ENCODE measurements at regions not wholly inside any gene's neighbourhood (a gene's known extent, or its start where the extent isn't known, plus 50 kb on each side); places are given as distances from the start of the nearest gene placed in this dataset.

DNA sequence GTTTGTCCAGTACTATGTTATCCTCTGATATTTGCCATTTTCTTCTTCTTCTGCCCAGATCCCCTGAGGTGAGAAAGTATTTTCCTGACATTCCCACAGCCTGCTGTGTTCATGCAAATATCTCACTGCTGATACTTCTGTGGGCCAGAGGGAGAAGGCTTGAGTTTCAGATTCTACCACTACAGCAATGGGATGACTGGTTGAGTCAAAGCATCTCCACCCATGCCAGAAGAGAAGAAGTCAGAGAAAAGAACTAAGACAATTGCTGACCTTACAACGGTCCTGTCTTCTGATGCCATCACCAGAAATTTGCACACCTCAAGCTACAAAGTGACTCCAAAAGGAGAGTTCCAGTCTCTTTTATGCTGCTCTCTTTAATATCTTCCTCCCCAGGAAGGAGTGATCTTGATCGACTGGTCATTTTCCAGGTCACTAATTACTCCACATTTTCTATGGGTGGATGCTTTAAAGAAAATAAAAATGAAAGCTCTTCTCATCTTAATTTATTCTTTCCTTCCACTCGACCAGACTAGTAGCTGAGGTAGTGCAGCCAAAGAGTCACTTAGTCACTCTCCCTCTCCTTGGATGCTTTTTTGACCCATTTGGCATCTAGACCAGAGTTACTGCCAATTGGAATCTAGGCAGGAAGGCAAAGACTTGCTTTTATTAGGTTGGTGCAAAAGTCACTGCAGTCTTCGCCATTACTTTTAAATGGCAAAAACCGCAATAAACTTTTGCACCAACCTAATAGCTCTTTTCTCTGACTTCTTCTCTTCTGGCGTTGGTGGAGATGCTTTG, 195.1 kb downstream of the PTPRC start:
- TF ChIP-seq, protein P1, sequence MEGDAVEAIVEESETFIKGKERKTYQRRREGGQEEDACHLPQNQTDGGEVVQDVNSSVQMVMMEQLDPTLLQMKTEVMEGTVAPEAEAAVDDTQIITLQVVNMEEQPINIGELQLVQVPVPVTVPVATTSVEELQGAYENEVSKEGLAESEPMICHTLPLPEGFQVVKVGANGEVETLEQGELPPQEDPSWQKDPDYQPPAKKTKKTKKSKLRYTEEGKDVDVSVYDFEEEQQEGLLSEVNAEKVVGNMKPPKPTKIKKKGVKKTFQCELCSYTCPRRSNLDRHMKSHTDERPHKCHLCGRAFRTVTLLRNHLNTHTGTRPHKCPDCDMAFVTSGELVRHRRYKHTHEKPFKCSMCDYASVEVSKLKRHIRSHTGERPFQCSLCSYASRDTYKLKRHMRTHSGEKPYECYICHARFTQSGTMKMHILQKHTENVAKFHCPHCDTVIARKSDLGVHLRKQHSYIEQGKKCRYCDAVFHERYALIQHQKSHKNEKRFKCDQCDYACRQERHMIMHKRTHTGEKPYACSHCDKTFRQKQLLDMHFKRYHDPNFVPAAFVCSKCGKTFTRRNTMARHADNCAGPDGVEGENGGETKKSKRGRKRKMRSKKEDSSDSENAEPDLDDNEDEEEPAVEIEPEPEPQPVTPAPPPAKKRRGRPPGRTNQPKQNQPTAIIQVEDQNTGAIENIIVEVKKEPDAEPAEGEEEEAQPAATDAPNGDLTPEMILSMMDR (IDR thresholded peaks at IDR 0.05; ENCODE audit: insufficient read depth, low read depth, low read length) = no peak
- TF ChIP-seq EZH2 (IDR thresholded peaks at IDR 0.05; ENCODE audit: insufficient read depth, low read length) = no peak

All from astrocyte (in vitro differentiated cells and primary cell).